Chondrocyte (in vitro differentiated cells): ENCODE measurements at regions not wholly inside any gene's neighbourhood (a gene's known extent, or its start where the extent isn't known, plus 50 kb on each side); places are given as distances from the start of the nearest gene placed in this dataset.

Experiments used
- DNase-seq: peaks from one replicate; pipeline ENCODE4 v3.0.0; 2021; ENCODE audit warnings: mixed read lengths, low spot score
- H3K27ac Mint-ChIP-seq: one replicate; pipeline ENCODE4 v1.8.0; 2021; ENCODE audit warnings: mild to moderate bottlenecking, moderate library complexity, mixed read lengths; ENCODE audit not compliant: unreplicated experiment
- H3K27me3 Mint-ChIP-seq: 2 replicates; pipeline ENCODE4 v1.8.0; 2021; ENCODE audit warnings: low read depth, mixed read lengths
- H3K36me3 Mint-ChIP-seq: 2 replicates; pipeline ENCODE4 v1.8.0; 2021; ENCODE audit warnings: low read depth, mixed read lengths
- H3K4me1 Mint-ChIP-seq: 2 replicates; pipeline ENCODE4 v1.8.0; 2021; ENCODE audit warnings: low read depth, mild to moderate bottlenecking, mixed read lengths
- H3K4me3 Mint-ChIP-seq: one replicate; pipeline ENCODE4 v1.8.0; 2021; ENCODE audit warnings: mild to moderate bottlenecking, moderate library complexity, mixed read lengths; ENCODE audit not compliant: unreplicated experiment
- H3K9me3 Mint-ChIP-seq: 2 replicates; pipeline ENCODE4 v1.8.0; 2021; ENCODE audit warnings: low read depth, mixed read lengths
- CTCF ChIP-seq: fragments of 200-600 bp; sonication (generic); IDR thresholded peaks from 2 replicates; pipeline ENCODE4 v1.5.0; 2021; ENCODE audit warnings: antibody characterized with exemption, mild to moderate bottlenecking, moderate library complexity

- DNase-seq: no peak
- peak overlapping the region; percentile 74 for H3K27ac Mint-ChIP-seq
- peaks cover 5% of the 10 kb centered on the region for H3K9me3 Mint-ChIP-seq
- H3K4me3 Mint-ChIP-seq: no peak overlapping the region
- no peaks in the 10 kb centered on the region for H3K36me3 Mint-ChIP-seq
- H3K4me1 Mint-ChIP-seq: peaks cover 64% of the 10 kb centered on the region
- TF ChIP-seq CTCF: no peak
- H3K27me3 Mint-ChIP-seq: no peaks in the 10 kb centered on the region
These were observed 388.9 kb downstream of the SPRY1 start for GRCh38 chr4:123785538-123785937.

- no peaks in the 10 kb centered on the region for H3K36me3 Mint-ChIP-seq
- no peak for TF ChIP-seq CTCF
- peaks cover 64% of the 10 kb centered on the region for H3K4me1 Mint-ChIP-seq
- DNase-seq: no peak
- H3K27ac Mint-ChIP-seq: peak overlapping the region; percentile 74
- H3K9me3 Mint-ChIP-seq: peaks cover 5% of the 10 kb centered on the region
- no peaks in the 10 kb centered on the region for H3K27me3 Mint-ChIP-seq
- H3K4me3 Mint-ChIP-seq: peak overlapping the region; percentile 24
These were observed 389.7 kb downstream of the SPRY1 start for GRCh38 chr4:123786163-123786915.

GRCh38 chr4:123786920-123787319 is 390.3 kb downstream of the SPRY1 start:
- Mint-ChIP-seq H3K4me3 (peak overlapping the region; percentile 24), H3K9me3 (peaks cover 5% of the 10 kb centered on the region), H3K4me1 (peaks cover 64% of the 10 kb centered on the region), H3K27me3 (no peaks in the 10 kb centered on the region), H3K27ac (peak overlapping the region; percentile 74), H3K36me3 (no peaks in the 10 kb centered on the region)
- DNase-seq: no peak
- no peak for TF ChIP-seq CTCF

- H3K27me3 Mint-ChIP-seq: no peaks in the 10 kb centered on the region
These were observed 391.0 kb downstream of the SPRY1 start for GRCh38 chr4:123787512-123788080.

GRCh38 chr4:123788577-123788976 is 392.0 kb downstream of the SPRY1 start:
- Mint-ChIP-seq H3K9me3 (peaks cover 8% of the 10 kb centered on the region), H3K4me1 (peaks cover 50% of the 10 kb centered on the region), H3K27ac (no peak overlapping the region), H3K27me3 (no peaks in the 10 kb centered on the region), H3K36me3 (peaks cover under 1% of the 10 kb centered on the region), H3K4me3 (no peak overlapping the region)
- DNase-seq: no peak
- TF ChIP-seq CTCF: no peak

More at GRCh38 chr4:123787512-123788080, 391.0 kb downstream of the SPRY1 start:
- Mint-ChIP-seq H3K27ac (peak overlapping the region; percentile 74), H3K4me1 (peaks cover 59% of the 10 kb centered on the region), H3K4me3 (no peak overlapping the region), H3K36me3 (no peaks in the 10 kb centered on the region), H3K9me3 (peaks cover 5% of the 10 kb centered on the region)
- no peak for DNase-seq
- no peak for TF ChIP-seq CTCF
